ENCODE measurements at regions not wholly inside any gene's neighbourhood (a gene's known extent, or its start where the extent isn't known, plus 50 kb on each side); places are given as distances from the start of the nearest gene placed in this dataset.

DNA sequence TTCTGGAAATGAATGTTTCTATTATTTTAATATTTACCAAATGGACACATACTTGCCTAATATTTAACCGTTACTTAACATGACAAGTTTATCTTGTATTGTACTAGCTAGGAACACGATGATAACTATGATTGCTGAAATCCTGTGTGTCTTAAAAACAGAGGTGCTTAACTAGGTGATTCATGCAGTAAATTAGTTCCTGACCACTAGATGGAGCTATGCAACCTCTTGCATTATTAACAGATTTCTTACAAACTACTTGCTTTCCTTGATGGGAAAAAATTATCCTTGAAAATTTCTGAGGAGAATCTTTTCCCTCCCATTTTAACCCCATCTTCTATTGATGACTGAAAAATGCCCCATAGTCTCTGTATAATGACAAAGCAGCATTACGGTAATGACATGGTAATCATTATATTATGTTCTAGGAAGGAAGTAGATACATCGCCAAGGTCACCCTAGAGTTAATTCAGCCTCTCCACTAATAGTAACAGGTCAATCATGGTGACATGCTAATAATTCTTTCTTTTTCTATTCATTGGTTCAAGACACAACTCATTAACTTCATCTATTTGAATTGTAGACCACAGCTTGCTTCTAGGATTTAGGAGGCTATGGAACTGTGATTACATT is 844.2 kb downstream of the RAPGEF2 start:
- Histone ChIP-seq H3K9me3 (ENCODE audit: insufficient read depth in 2 of 2, low read depth in 1 of 2, low read length in 1 of 2) (no peaks in the 10 kb centered on the region), H4K20me1 (replicated peaks in 1 of 2; ENCODE audit: control insufficient read depth in 1 of 2, insufficient read depth in 2 of 2, low read length in 2 of 2) (no peaks in the 10 kb centered on the region), H3K79me2 (ENCODE audit: control insufficient read depth in 1 of 2, insufficient read depth in 2 of 2, low read length in 2 of 2) (no peaks in the 10 kb centered on the region), H3K79me1 (ENCODE audit: low read depth, low read length) (no peaks in the 10 kb centered on the region), H4K8ac (ENCODE audit: extremely low read depth, insufficient read depth, low read length) (no peak overlapping the region), H3K56ac (replicated peaks; ENCODE audit: insufficient read length, low read depth, low read length) (no peak overlapping the region), H2AK5ac (ENCODE audit: low read depth, low read length) (no peak overlapping the region), H3K4ac (replicated peaks; ENCODE audit: insufficient read length, low read depth, low read length) (no peak overlapping the region), H3K4me3 (ENCODE audit: extremely low read depth in 1 of 4, insufficient read depth in 2 of 4, low read depth in 3 of 4, low read length in 4 of 4) (no peak overlapping the region), H4K5ac (ENCODE audit: insufficient read length, low read depth, low read length) (no peak overlapping the region), H3K36me3 (ENCODE audit: control insufficient read depth in 2 of 4, insufficient read depth in 4 of 4, low read length in 3 of 4) (no peaks in the 10 kb centered on the region), H2BK20ac (ENCODE audit: low read length) (no peak overlapping the region), H2BK5ac (ENCODE audit: low read depth, low read length) (no peak overlapping the region), H2BK120ac (replicated peaks; ENCODE audit: low read depth, low read length) (no peak overlapping the region), H3K9ac (replicated peaks in 1 of 4; ENCODE audit: extremely low read depth in 1 of 4, low read depth in 3 of 4, low read length in 3 of 4) (no peak overlapping the region), H3K14ac (ENCODE audit: insufficient read length) (no peak overlapping the region), H3K27ac (ENCODE audit: low read depth, low read length) (no peak overlapping the region), H2BK12ac (ENCODE audit: low read depth, low read length) (no peak overlapping the region), H3K4me2 (ENCODE audit: insufficient read depth in 1 of 2, low read depth in 2 of 2, low read length in 2 of 2) (no peak overlapping the region), H3K4me1 (replicated peaks in 1 of 4; ENCODE audit: control insufficient read depth in 3 of 4, insufficient read depth in 4 of 4, low read length in 3 of 4) (peaks cover 0 to 12% (median 2%) of the 10 kb centered on the region in 4 experiments; a peak in 2 of 7 replicates), H3K23me2 (ENCODE audit: low read depth, low read length) (no peaks in the 10 kb centered on the region), H3K27me3 (replicated peaks in 1 of 4; ENCODE audit: control insufficient read depth in 3 of 4, extremely low read depth in 1 of 4, insufficient read depth in 3 of 4, low read length in 3 of 4) (no peaks in the 10 kb centered on the region), H2BK15ac (ENCODE audit: low read length) (no peak overlapping the region), H4K91ac (replicated peaks; ENCODE audit: insufficient read length, low read length) (no peak overlapping the region), H3K18ac (ENCODE audit: extremely low read depth, low read length) (no peak overlapping the region), H2AFZ (ENCODE audit: low read length) (no peak overlapping the region), H3K23ac (ENCODE audit: insufficient read length) (no peak overlapping the region)
- 66% methylated on average over 4 of the region's 4 CpGs; no CpG with 5 or more reads in 1 of the 2 experiments for WGBS, 2 experiments (ENCODE audit: extremely low coverage in 1 of 2, insufficient coverage in 1 of 2, insufficient read length in 1 of 2, insufficient replicate concordance in 2 of 2, low coverage in 1 of 2, low lambda C conversion rate in 2 of 2, missing lambda C conversion rate in 1 of 2)
- DNase-seq (ENCODE audit: low read depth in 1 of 2, low spot score in 2 of 2): no peak
- ChIA-PET POLR2A (ENCODE audit: partially characterized antibody) (no interaction called here), CTCF (ENCODE audit: partially characterized antibody) (interaction anchor here (0.5 to 1.7 kb wide), 15 partner anchors 10 to 1103 kb away, joined by 3 to 8 read pairs (median 3); no protein-coding TSS in a partner anchor)
- peak; percentile 42 for FAIRE-seq
- TF ChIP-seq NRF1 (IDR thresholded peaks at IDR 0.05; ENCODE audit: low read depth, low read length) (no peak), EZH2 (IDR thresholded peaks at IDR 0.05; ENCODE audit: low read depth, low read length, severe bottlenecking) (no peak), EP300 (IDR thresholded peaks at IDR 0.05; ENCODE audit: borderline replicate concordance in 1 of 2, low read depth in 2 of 2, low read length in 2 of 2) (no peak), BRCA1 (IDR thresholded peaks at IDR 0.05; ENCODE audit: low read depth, low read length) (no peak), KDM1A (IDR thresholded peaks at IDR 0.05; ENCODE audit: borderline replicate concordance, low read length) (no peak), CHD1 (IDR thresholded peaks at IDR 0.05; ENCODE audit: low read depth, low read length) (no peak), SUZ12 (IDR thresholded peaks at IDR 0.05; ENCODE audit: low read length) (no peak), RNF2 (IDR thresholded peaks at IDR 0.05; ENCODE audit: borderline replicate concordance, low read depth, low read length, missing control alignments, poor library complexity, severe bottlenecking) (no peak), RAD21 (IDR thresholded peaks at IDR 0.05 in 1 of 2, conservative IDR thresholded peaks at IDR 0.05 in 1 of 2; ENCODE audit: low read depth in 2 of 2, low read length in 2 of 2) (peak; percentile 83), CBX5 (IDR thresholded peaks at IDR 0.05; ENCODE audit: low read depth, low read length) (no peak), ASH2L (IDR thresholded peaks at IDR 0.05; ENCODE audit: low read length) (no peak), POLR2AphosphoS5 (IDR thresholded peaks at IDR 0.05; ENCODE audit: low read depth, low read length) (no peak)

Data from H1 (cell line).